Endothelial cell of umbilical vein (primary cell): ENCODE measurements at regions not wholly inside any gene's neighbourhood (a gene's known extent, or its start where the extent isn't known, plus 50 kb on each side); places are given as distances from the start of the nearest gene placed in this dataset.

Experiments used
- BruUV-seq: library from RNA; stranded (reverse); fragments of 400-500 nt; replicated peaks from 2 replicates; lab custom pipeline; 2021; lab: Mats Ljungman, UMichigan
- CTCF ChIA-PET: fragments of 300-600, 350-600 bp; sonication (Branson Sonifier 250); formaldehyde crosslinking; loops from one replicate; lab custom pipeline; 2021; ENCODE audit warnings: antibody characterized with exemption, inconsistent platforms; lab: Charles Lee
- POLR2A ChIA-PET: fragments of 300-600, 350-600 bp; sonication (Branson Sonifier 250); formaldehyde crosslinking; loops from one replicate; lab custom pipeline; 2021; ENCODE audit warnings: antibody characterized with exemption, inconsistent platforms; lab: Charles Lee
- DNase-seq: peaks from one replicate; pipeline ENCODE4 v3.0.0-alpha.2; 2011; ENCODE audit warnings: low read depth, low spot score
- FAIRE-seq: peaks from 2 replicates; lab custom pipeline; 2011; peaks lifted over from hg19 to GRCh38; lab: Jason Lieb, UNC
- H2AFZ ChIP-seq: 2 replicates; pipeline ENCODE4 v1.6.0; 2012; ENCODE audit warnings: low read depth, low read length, control low read depth, inconsistent platforms
- H3K27ac ChIP-seq: 2 replicates; pipeline ENCODE4 v1.5.1; 2011; ENCODE audit warnings: low read depth, mild to moderate bottlenecking, control low read depth, low read length, moderate library complexity; ENCODE audit not compliant: insufficient read depth
- H3K27me3 ChIP-seq, 2 experiments: 2 replicates each; pipeline versions ENCODE4 v1.6.0 to v1.6.1; 2011; ENCODE audit warnings: low read length in 2 of 2, mixed read lengths in 1 of 2; ENCODE audit not compliant: control insufficient read depth in 2 of 2, insufficient read depth in 2 of 2
- H3K36me3 ChIP-seq, 2 experiments: 2 replicates in 1 of 2; 3 replicates in 1 of 2; pipeline ENCODE4 v1.5.1; 2011; ENCODE audit warnings: low read length in 2 of 2, mild to moderate bottlenecking in 1 of 2, moderate library complexity in 1 of 2; ENCODE audit not compliant: control insufficient read depth in 2 of 2, insufficient read depth in 2 of 2; ENCODE audit errors: extremely low read depth in 1 of 2
- H3K4me1 ChIP-seq: 3 replicates; pipeline ENCODE4 v1.5.1; 2011; ENCODE audit warnings: mild to moderate bottlenecking, low read length; ENCODE audit not compliant: control insufficient read depth, insufficient read depth; ENCODE audit errors: extremely low read depth
- H3K4me2 ChIP-seq: 2 replicates; pipeline ENCODE4 v1.6.1; 2011; ENCODE audit warnings: low read length, control low read depth, mixed read lengths; ENCODE audit not compliant: insufficient read depth
- H3K4me3 ChIP-seq, 3 experiments: fragments of 200-600 bp in 1 of 3; sonication (generic), shearing (Covaris generic) in 1 of 3; replicated peaks in 1 of 3; 2 replicates each; pipeline ENCODE4 v1.5.1; 2011 to 2016; ENCODE audit warnings: control low read depth in 3 of 3, low read length in 3 of 3, mild to moderate bottlenecking in 2 of 3, inconsistent platforms in 1 of 3, low read depth in 1 of 3, moderate library complexity in 1 of 3; ENCODE audit not compliant: insufficient read depth in 1 of 3
- H3K79me2 ChIP-seq: 2 replicates; pipeline ENCODE4 v1.6.0; 2012; ENCODE audit warnings: low read length, inconsistent platforms; ENCODE audit not compliant: control insufficient read depth, insufficient read depth
- H3K9ac ChIP-seq: replicated peaks from 2 replicates; pipeline ENCODE3; 2011; ENCODE audit warnings: low read length, control low read depth; ENCODE audit not compliant: insufficient read depth; ENCODE audit errors: extremely low read depth
- H3K9me1 ChIP-seq: replicated peaks from 3 replicates; pipeline ENCODE4 v1.6.0; 2011; ENCODE audit warnings: mild to moderate bottlenecking, low read length; ENCODE audit not compliant: control insufficient read depth, insufficient read depth; ENCODE audit errors: extremely low read depth
- H3K9me3 ChIP-seq: replicated peaks from 2 replicates; pipeline ENCODE4 v1.5.1; 2012; ENCODE audit warnings: low read length, inconsistent platforms; ENCODE audit not compliant: control insufficient read depth, insufficient read depth
- H4K20me1 ChIP-seq: replicated peaks from 2 replicates; pipeline ENCODE3; 2011; ENCODE audit warnings: mild to moderate bottlenecking, low read length; ENCODE audit not compliant: control insufficient read depth, insufficient read depth; ENCODE audit errors: extremely low read depth
- CTCF ChIP-seq, 2 donors: IDR thresholded peaks; 1 replicate in 1 of 2; 2 replicates in 1 of 2; pipeline ENCODE4 v1.5.1; 2011; ENCODE audit warnings: low read length in 2 of 2, mild to moderate bottlenecking in 2 of 2, moderate library complexity in 2 of 2, control low read depth in 1 of 2, inconsistent platforms in 1 of 2, low read depth in 1 of 2; ENCODE audit not compliant: insufficient read depth in 1 of 2; ENCODE audit errors: extremely low read depth in 1 of 2
- EZH2 ChIP-seq: IDR thresholded peaks from 2 replicates; pipeline ENCODE4 v1.6.1; 2012; ENCODE audit warnings: borderline replicate concordance, low read depth, mild to moderate bottlenecking, moderate library complexity, low read length, inconsistent platforms; ENCODE audit not compliant: severe bottlenecking
- FOS ChIP-seq: IDR thresholded peaks from 2 replicates; pipeline ENCODE4 v1.6.1; 2011; ENCODE audit warnings: mild to moderate bottlenecking, low read length, moderate library complexity, borderline replicate concordance; ENCODE audit not compliant: insufficient read depth
- GATA2 ChIP-seq: IDR thresholded peaks from 2 replicates; pipeline ENCODE4 v1.7.0; 2011; ENCODE audit warnings: low read depth, mild to moderate bottlenecking, moderate library complexity, mixed read lengths, low read length; ENCODE audit not compliant: insufficient read length, insufficient read depth
- JUN ChIP-seq: IDR thresholded peaks from 2 replicates; pipeline ENCODE4 v1.6.1; 2011; ENCODE audit warnings: borderline replicate concordance, low read depth; ENCODE audit not compliant: insufficient read length, insufficient read depth
- MAX ChIP-seq: IDR thresholded peaks from 2 replicates; pipeline ENCODE4 v1.6.1; 2011; ENCODE audit not compliant: insufficient read depth, insufficient read length
- MYC ChIP-seq: IDR thresholded peaks from one replicate; pipeline ENCODE4 v1.6.1; 2011; ENCODE audit warnings: mild to moderate bottlenecking, low read depth, low read length
- POLR2A ChIP-seq: IDR thresholded peaks from 2 replicates; pipeline ENCODE4 v1.6.1; 2012; ENCODE audit warnings: low read depth, mild to moderate bottlenecking, control low read depth, low read length
- POLR2AphosphoS5 ChIP-seq: IDR thresholded peaks from 2 replicates; pipeline ENCODE4 v1.6.1; 2012; ENCODE audit warnings: low read depth, mild to moderate bottlenecking, control low read depth, low read length, moderate library complexity; ENCODE audit not compliant: insufficient read depth
- dilution Hi-C: fragments of 300-500 bp; cut with MboI; formaldehyde crosslinking; loops from one replicate; pipeline ENCODE4 v1.15.0; 2019; ENCODE audit warnings: low sequenced_read_pairs; ENCODE audit not compliant: extremely low pct_ligation_motif_present
- intact Hi-C: fragments of 100-400 bp; cut with micrococcal nuclease; formaldehyde crosslinking; loops from one replicate; pipeline ENCODE4 v1.10.0; 2022

GRCh38 chr6:139850512-139850911 lies 476.1 kb upstream of the CITED2 start:
- DNase-seq (no peak), FAIRE-seq (no peak)
- ChIA-PET CTCF (interaction anchor here (1.5 kb wide), 1 partner anchor 29 kb away, joined by 3 read pairs; no protein-coding TSS in a partner anchor), POLR2A (no interaction called here)
- no peak overlapping the region for H3K27ac ChIP-seq
- no peaks in the 10 kb centered on the region for H3K9me3 ChIP-seq
- intact Hi-C loops, result no loop called here
- H3K9ac ChIP-seq, result no peak overlapping the region
- H3K36me3 ChIP-seq, result no peaks in the 10 kb centered on the region
- H3K27me3 ChIP-seq, result no peaks in the 10 kb centered on the region
- H3K4me3 ChIP-seq, result no peak overlapping the region
- H3K79me2 ChIP-seq, result no peaks in the 10 kb centered on the region
- BruUV-seq, result no TSS peak
- no peak overlapping the region for H3K4me2 ChIP-seq
- H3K4me1 ChIP-seq, result no peaks in the 10 kb centered on the region
- TF ChIP-seq POLR2A (no peak), CTCF (IDR thresholded peaks at IDR 0.05; ENCODE audit: extremely low read depth in 1 of 2, insufficient read depth in 1 of 2, low read depth in 1 of 2, low read length in 2 of 2) (no peak), GATA2 (no peak), FOS (no peak), JUN (no peak)
- no peaks in the 10 kb centered on the region for H3K9me1 ChIP-seq
- dilution Hi-C loops, result no loop called here
- H2AFZ ChIP-seq, result no peak overlapping the region
- no peaks in the 10 kb centered on the region for H4K20me1 ChIP-seq

GRCh38 chr6:139847457-139847813 lies 473.0 kb upstream of the CITED2 start:
- H3K9me1 ChIP-seq, result no peaks in the 10 kb centered on the region
- no peaks in the 10 kb centered on the region for H3K36me3 ChIP-seq
- DNase-seq (no peak), FAIRE-seq (no peak)
- H3K79me2 ChIP-seq, result no peaks in the 10 kb centered on the region
- dilution Hi-C loops (no loop called here), intact Hi-C loops (no loop called here)
- no peak overlapping the region for H3K9ac ChIP-seq
- no peaks in the 10 kb centered on the region for H3K9me3 ChIP-seq
- no peak overlapping the region for H3K4me2 ChIP-seq
- POLR2A ChIA-PET, result no interaction called here
- CTCF ChIA-PET, result no interaction called here
- H3K27ac ChIP-seq, result no peak overlapping the region
- H2AFZ ChIP-seq, result no peak overlapping the region
- no peak overlapping the region for H3K4me3 ChIP-seq
- no TSS peak for BruUV-seq
- TF ChIP-seq CTCF (IDR thresholded peaks at IDR 0.05; ENCODE audit: extremely low read depth in 1 of 2, insufficient read depth in 1 of 2, low read depth in 1 of 2, low read length in 2 of 2) (no peak), JUN (no peak), MYC (no peak), MAX (no peak), POLR2A (no peak), FOS (no peak), GATA2 (no peak), EZH2 (no peak), POLR2AphosphoS5 (no peak)
- no peaks in the 10 kb centered on the region for H4K20me1 ChIP-seq
- no peaks in the 10 kb centered on the region for H3K4me1 ChIP-seq
- no peaks in the 10 kb centered on the region for H3K27me3 ChIP-seq
